ENCODE measurements at regions not wholly inside any gene's neighbourhood (a gene's known extent, or its start where the extent isn't known, plus 50 kb on each side); places are given as distances from the start of the nearest gene placed in this dataset.
"Not testable (repeated sequence)": the region's sequence is repeated elsewhere in the genome, so short reads cannot be mapped to it uniquely, and the experiment has no call there.

- Mint-ChIP-seq H3K4me1 (ENCODE audit: low read depth, unreplicated experiment) (no peaks in the 10 kb centered on the region), H3K27me3 (ENCODE audit: unreplicated experiment) (no peaks in the 10 kb centered on the region), H3K4me3 (ENCODE audit: low read depth, unreplicated experiment) (no peak overlapping the region), H3K27ac (ENCODE audit: unreplicated experiment) (no peak overlapping the region), H3K9me3 (ENCODE audit: low read depth, unreplicated experiment) (no peaks in the 10 kb centered on the region), H3K36me3 (ENCODE audit: insufficient read depth, unreplicated experiment) (no peaks in the 10 kb centered on the region)
- TF ChIP-seq, protein P1, sequence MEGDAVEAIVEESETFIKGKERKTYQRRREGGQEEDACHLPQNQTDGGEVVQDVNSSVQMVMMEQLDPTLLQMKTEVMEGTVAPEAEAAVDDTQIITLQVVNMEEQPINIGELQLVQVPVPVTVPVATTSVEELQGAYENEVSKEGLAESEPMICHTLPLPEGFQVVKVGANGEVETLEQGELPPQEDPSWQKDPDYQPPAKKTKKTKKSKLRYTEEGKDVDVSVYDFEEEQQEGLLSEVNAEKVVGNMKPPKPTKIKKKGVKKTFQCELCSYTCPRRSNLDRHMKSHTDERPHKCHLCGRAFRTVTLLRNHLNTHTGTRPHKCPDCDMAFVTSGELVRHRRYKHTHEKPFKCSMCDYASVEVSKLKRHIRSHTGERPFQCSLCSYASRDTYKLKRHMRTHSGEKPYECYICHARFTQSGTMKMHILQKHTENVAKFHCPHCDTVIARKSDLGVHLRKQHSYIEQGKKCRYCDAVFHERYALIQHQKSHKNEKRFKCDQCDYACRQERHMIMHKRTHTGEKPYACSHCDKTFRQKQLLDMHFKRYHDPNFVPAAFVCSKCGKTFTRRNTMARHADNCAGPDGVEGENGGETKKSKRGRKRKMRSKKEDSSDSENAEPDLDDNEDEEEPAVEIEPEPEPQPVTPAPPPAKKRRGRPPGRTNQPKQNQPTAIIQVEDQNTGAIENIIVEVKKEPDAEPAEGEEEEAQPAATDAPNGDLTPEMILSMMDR (IDR thresholded peaks at IDR 0.05; ENCODE audit: unreplicated experiment): no peak
- CTCF ChIA-PET: no interaction called here
- DNase-seq: no peak
- no TSS peak for BruUV-seq (replicated peaks)
- intact Hi-C loops (cut with micrococcal nuclease; ENCODE audit: unreplicated experiment): no loop called here
Observed at GRCh38 chr21:27885296-27885711, 918.4 kb upstream of the ADAMTS5 start.

- CTCF ChIA-PET; H3K9me3 Mint-ChIP-seq (ENCODE audit: low read depth, unreplicated experiment); H3K4me1 Mint-ChIP-seq (ENCODE audit: low read depth, unreplicated experiment); H3K27ac Mint-ChIP-seq (ENCODE audit: unreplicated experiment); H3K27me3 Mint-ChIP-seq (ENCODE audit: unreplicated experiment); H3K4me3 Mint-ChIP-seq (ENCODE audit: low read depth, unreplicated experiment); intact Hi-C loops (cut with micrococcal nuclease; ENCODE audit: unreplicated experiment); BruUV-seq (replicated peaks); H3K36me3 Mint-ChIP-seq (ENCODE audit: insufficient read depth, unreplicated experiment); DNase-seq: not testable (repeated sequence)
Observed at GRCh38 chr21:27881331-27881730, 914.4 kb upstream of the ADAMTS5 start.

DNA sequence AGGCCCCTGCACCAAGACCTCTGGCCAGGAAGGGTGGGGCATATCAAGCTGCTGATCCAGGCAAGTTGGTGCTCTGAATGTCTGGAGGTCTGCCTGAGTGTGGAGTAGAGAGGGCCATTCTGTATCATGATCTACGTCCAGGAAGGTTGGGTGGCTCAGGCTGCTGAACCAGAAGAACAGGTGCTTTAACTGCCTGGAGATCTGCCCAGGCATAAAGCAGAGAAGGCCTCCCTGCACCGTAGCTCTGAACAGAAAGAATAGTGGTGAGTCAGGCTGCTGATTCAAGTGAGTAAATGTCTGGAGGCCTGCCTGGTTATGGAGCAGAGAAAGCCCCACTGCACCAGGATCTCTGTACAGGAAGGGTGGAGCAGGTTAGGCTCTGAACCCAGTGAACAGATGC, 905.5 kb upstream of the ADAMTS5 start:
- H3K36me3 Mint-ChIP-seq (ENCODE audit: insufficient read depth, unreplicated experiment); H3K9me3 Mint-ChIP-seq (ENCODE audit: low read depth, unreplicated experiment); CTCF ChIA-PET; BruUV-seq (replicated peaks); H3K27me3 Mint-ChIP-seq (ENCODE audit: unreplicated experiment); H3K4me3 Mint-ChIP-seq (ENCODE audit: low read depth, unreplicated experiment); H3K27ac Mint-ChIP-seq (ENCODE audit: unreplicated experiment); H3K4me1 Mint-ChIP-seq (ENCODE audit: low read depth, unreplicated experiment); intact Hi-C loops (cut with micrococcal nuclease; ENCODE audit: unreplicated experiment): not testable (repeated sequence)
- peak; percentile 1 for DNase-seq

DNA sequence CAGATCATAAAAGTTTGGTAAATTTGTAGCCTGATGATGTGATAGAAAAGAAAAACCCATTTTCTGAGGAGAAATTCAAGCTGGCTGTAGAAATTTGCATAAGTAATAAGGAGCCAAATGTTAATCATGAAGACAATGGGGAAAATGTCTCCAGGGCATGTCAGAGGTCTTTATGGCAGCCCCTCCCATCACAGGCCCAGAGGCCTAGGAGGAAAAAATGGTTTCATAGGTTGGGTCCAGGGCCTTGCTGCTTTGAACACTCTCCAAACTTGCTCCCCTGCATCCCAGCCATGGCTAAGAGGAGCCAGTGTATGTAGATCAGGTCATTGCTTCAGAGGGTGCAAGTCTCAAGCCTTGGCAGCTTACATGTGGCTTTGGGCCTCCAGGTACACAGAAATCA, 903.9 kb upstream of the ADAMTS5 start:
- DNase-seq; H3K4me3 Mint-ChIP-seq (ENCODE audit: low read depth, unreplicated experiment); BruUV-seq (replicated peaks); H3K9me3 Mint-ChIP-seq (ENCODE audit: low read depth, unreplicated experiment); H3K27ac Mint-ChIP-seq (ENCODE audit: unreplicated experiment); H3K36me3 Mint-ChIP-seq (ENCODE audit: insufficient read depth, unreplicated experiment); H3K27me3 Mint-ChIP-seq (ENCODE audit: unreplicated experiment); CTCF ChIA-PET; H3K4me1 Mint-ChIP-seq (ENCODE audit: low read depth, unreplicated experiment); intact Hi-C loops (cut with micrococcal nuclease; ENCODE audit: unreplicated experiment): not testable (repeated sequence)

GRCh38 chr21:27860314-27860955, 893.5 kb upstream of the ADAMTS5 start:
- CTCF ChIA-PET; H3K4me3 Mint-ChIP-seq (ENCODE audit: low read depth, unreplicated experiment); H3K27me3 Mint-ChIP-seq (ENCODE audit: unreplicated experiment); DNase-seq; H3K36me3 Mint-ChIP-seq (ENCODE audit: insufficient read depth, unreplicated experiment); H3K4me1 Mint-ChIP-seq (ENCODE audit: low read depth, unreplicated experiment); H3K27ac Mint-ChIP-seq (ENCODE audit: unreplicated experiment); H3K9me3 Mint-ChIP-seq (ENCODE audit: low read depth, unreplicated experiment); BruUV-seq (replicated peaks); intact Hi-C loops (cut with micrococcal nuclease; ENCODE audit: unreplicated experiment): not testable (repeated sequence)

GRCh38 chr21:27858053-27858825, 891.4 kb upstream of the ADAMTS5 start:
- H3K27me3 Mint-ChIP-seq (ENCODE audit: unreplicated experiment); DNase-seq; H3K4me1 Mint-ChIP-seq (ENCODE audit: low read depth, unreplicated experiment); intact Hi-C loops (cut with micrococcal nuclease; ENCODE audit: unreplicated experiment); BruUV-seq (replicated peaks); H3K9me3 Mint-ChIP-seq (ENCODE audit: low read depth, unreplicated experiment); H3K36me3 Mint-ChIP-seq (ENCODE audit: insufficient read depth, unreplicated experiment); H3K4me3 Mint-ChIP-seq (ENCODE audit: low read depth, unreplicated experiment); H3K27ac Mint-ChIP-seq (ENCODE audit: unreplicated experiment); CTCF ChIA-PET: not testable (repeated sequence)

- H3K4me3 Mint-ChIP-seq (ENCODE audit: low read depth, unreplicated experiment); H3K36me3 Mint-ChIP-seq (ENCODE audit: insufficient read depth, unreplicated experiment); BruUV-seq (replicated peaks); H3K9me3 Mint-ChIP-seq (ENCODE audit: low read depth, unreplicated experiment); H3K4me1 Mint-ChIP-seq (ENCODE audit: low read depth, unreplicated experiment); intact Hi-C loops (cut with micrococcal nuclease; ENCODE audit: unreplicated experiment); H3K27me3 Mint-ChIP-seq (ENCODE audit: unreplicated experiment); H3K27ac Mint-ChIP-seq (ENCODE audit: unreplicated experiment); DNase-seq; CTCF ChIA-PET: not testable (repeated sequence)
Observed at GRCh38 chr21:27856988-27857387, 890.1 kb upstream of the ADAMTS5 start.
